NCI-H146 (cell line): ENCODE measurements at regions not wholly inside any gene's neighbourhood (a gene's known extent, or its start where the extent isn't known, plus 50 kb on each side); places are given as distances from the start of the nearest gene placed in this dataset.
A peak's percentile ranks its signal among the peaks of the same experiment; 100 is the strongest.

ENCODE experiments used
- DNase-seq: peaks from one replicate; lab custom pipeline; 2025; lab: John Stamatoyannopoulos, UW

- DNase-seq: no peak
Observed at GRCh38 chr20:58139849-58140786, 88.3 kb downstream of the ANKRD60 start.

GRCh38 chr20:58138395-58138794 lies 90.1 kb downstream of the ANKRD60 start:
- DNase-seq: no peak

GRCh38 chr20:58137651-58138265 lies 90.7 kb downstream of the ANKRD60 start:
- no peak for DNase-seq

- no peak for DNase-seq
Observed at GRCh38 chr20:58137236-58137635, 91.2 kb downstream of the ANKRD60 start.

- no peak for DNase-seq
Observed at GRCh38 chr20:58136149-58136484, 92.3 kb downstream of the ANKRD60 start.

GRCh38 chr20:58135441-58136148 lies 92.9 kb downstream of the ANKRD60 start:
- DNase-seq: peak; percentile 69

GRCh38 chr20:58133020-58133808 lies 95.2 kb downstream of the ANKRD60 start:
- peak; percentile 56 for DNase-seq

GRCh38 chr20:58131551-58132142 lies 96.8 kb downstream of the ANKRD60 start:
- peak; percentile 88 for DNase-seq

- peak; percentile 88 for DNase-seq
Observed at GRCh38 chr20:58131151-58131550, 97.3 kb downstream of the ANKRD60 start.

GRCh38 chr20:58130581-58130980 lies 97.9 kb downstream of the ANKRD60 start:
- peak; percentile 56 for DNase-seq

- DNase-seq: no peak
Observed at GRCh38 chr20:58130156-58130555, 98.3 kb downstream of the ANKRD60 start.

- DNase-seq: no peak
Observed at GRCh38 chr20:58129721-58130151, 98.7 kb downstream of the ANKRD60 start.

- no peak for DNase-seq
Observed at GRCh38 chr20:58128635-58129625, 99.5 kb downstream of the ANKRD60 start.

- no peak for DNase-seq
Observed at GRCh38 chr20:58127701-58128111, 100.7 kb downstream of the ANKRD60 start.

GRCh38 chr20:58125726-58126125 lies 102.7 kb downstream of the ANKRD60 start:
- DNase-seq: no peak

- DNase-seq: no peak
Observed at GRCh38 chr20:58117944-58118343, 110.5 kb downstream of the ANKRD60 start.

- no peak for DNase-seq
Observed at GRCh38 chr20:58116505-58116904, 111.9 kb downstream of the ANKRD60 start.

GRCh38 chr20:58113716-58114115 lies 114.7 kb downstream of the ANKRD60 start:
- DNase-seq: no peak

- DNase-seq: no peak
Observed at GRCh38 chr20:58112017-58112781, 116.3 kb downstream of the ANKRD60 start.
